IPS-20b (cell line): ENCODE measurements at regions not wholly inside any gene's neighbourhood (a gene's known extent, or its start where the extent isn't known, plus 50 kb on each side); places are given as distances from the start of the nearest gene placed in this dataset.
A peak's percentile ranks its signal among the peaks of the same experiment; 100 is the strongest.

Source experiments
- H3K27ac ChIP-seq: one replicate; pipeline ENCODE4 v1.5.1; 2013; ENCODE audit warnings: low read length
- H3K27me3 ChIP-seq: 2 replicates; pipeline ENCODE4 v1.6.1; 2013; ENCODE audit warnings: mild to moderate bottlenecking, low read length, inconsistent platforms; ENCODE audit not compliant: insufficient read depth
- H3K36me3 ChIP-seq: 2 replicates; pipeline ENCODE4 v1.6.1; 2013; ENCODE audit warnings: low read depth, mild to moderate bottlenecking, inconsistent platforms, low read length, moderate library complexity; ENCODE audit not compliant: insufficient read depth
- H3K4me1 ChIP-seq: 2 replicates; pipeline ENCODE4 v1.6.1; 2013; ENCODE audit warnings: mild to moderate bottlenecking, control low read depth, inconsistent platforms, low read length, moderate library complexity; ENCODE audit not compliant: insufficient read depth
- H3K4me3 ChIP-seq: 2 replicates; pipeline ENCODE4 v1.5.1; 2013; ENCODE audit warnings: mild to moderate bottlenecking, low read length, inconsistent platforms
- H3K9ac ChIP-seq: 2 replicates; pipeline ENCODE4 v1.6.1; 2013; ENCODE audit warnings: low read depth, mild to moderate bottlenecking, inconsistent platforms, low read length, moderate library complexity
- H3K9me3 ChIP-seq: 2 replicates; pipeline ENCODE4 v1.6.1; 2013; ENCODE audit warnings: mild to moderate bottlenecking, low read depth, low read length, inconsistent platforms; ENCODE audit not compliant: insufficient read depth

GRCh38 chr19:30712431-30713337 is 340.5 kb downstream of the ZNF536 start:
- Histone ChIP-seq H3K27me3 (peaks cover 3% of the 10 kb centered on the region; the same call in 1 of the 2 replicates), H3K27ac (no peak overlapping the region)

GRCh38 chr19:30711826-30712225 is 339.6 kb downstream of the ZNF536 start:
- Histone ChIP-seq H3K27me3 (no peaks in the 10 kb centered on the region), H3K9me3 (no peaks in the 10 kb centered on the region), H3K27ac (no peak overlapping the region), H3K36me3 (no peaks in the 10 kb centered on the region), H3K4me3 (no peak overlapping the region), H3K9ac (no peak overlapping the region), H3K4me1 (0 out of 2 replicates have a peak, but pooled peaks cover 4% of the 10 kb centered on the region)

More at GRCh38 chr19:30712431-30713337, 340.5 kb downstream of the ZNF536 start:
- Histone ChIP-seq H3K36me3 (no peaks in the 10 kb centered on the region), H3K4me3 (no peak overlapping the region), H3K9ac (no peak overlapping the region), H3K9me3 (no peaks in the 10 kb centered on the region), H3K4me1 (0 out of 2 replicates have a peak, but pooled peaks cover 4% of the 10 kb centered on the region)

- Histone ChIP-seq H3K4me3 (no peak overlapping the region), H3K9ac (no peak overlapping the region), H3K9me3 (no peaks in the 10 kb centered on the region), H3K27ac (no peak overlapping the region), H3K4me1 (0 out of 2 replicates have a peak, but pooled peaks cover 4% of the 10 kb centered on the region), H3K36me3 (no peaks in the 10 kb centered on the region), H3K27me3 (no peaks in the 10 kb centered on the region)
Measured at GRCh38 chr19:30711296-30711695, 339.1 kb downstream of the ZNF536 start.

- Histone ChIP-seq H3K9ac (no peak overlapping the region), H3K27ac (no peak overlapping the region), H3K36me3 (no peaks in the 10 kb centered on the region), H3K4me1 (0 out of 2 replicates have a peak, but pooled peaks cover 4% of the 10 kb centered on the region), H3K27me3 (no peaks in the 10 kb centered on the region), H3K4me3 (no peak overlapping the region), H3K9me3 (no peaks in the 10 kb centered on the region)
Measured at GRCh38 chr19:30710721-30711120, 338.5 kb downstream of the ZNF536 start.

- Histone ChIP-seq H3K27ac (no peak overlapping the region), H3K9me3 (no peaks in the 10 kb centered on the region), H3K9ac (no peak overlapping the region), H3K4me3 (no peak overlapping the region), H3K27me3 (no peaks in the 10 kb centered on the region), H3K4me1 (0 out of 2 replicates have a peak, but pooled peaks cover 4% of the 10 kb centered on the region), H3K36me3 (no peaks in the 10 kb centered on the region)
Measured at GRCh38 chr19:30708416-30709178, 336.4 kb downstream of the ZNF536 start.

- no peaks in the 10 kb centered on the region for H3K4me1 ChIP-seq
- H3K9ac ChIP-seq, result no peak overlapping the region
- H3K4me3 ChIP-seq, result no peak overlapping the region
- H3K27me3 ChIP-seq, result no peaks in the 10 kb centered on the region
- H3K27ac ChIP-seq, result no peak overlapping the region
- H3K9me3 ChIP-seq, result no peaks in the 10 kb centered on the region
- H3K36me3 ChIP-seq, result no peaks in the 10 kb centered on the region
Measured at GRCh38 chr19:30704771-30705330, 332.7 kb downstream of the ZNF536 start.

GRCh38 chr19:30703645-30704044 is 331.5 kb downstream of the ZNF536 start:
- H3K36me3 ChIP-seq, result no peaks in the 10 kb centered on the region
- no peaks in the 10 kb centered on the region for H3K4me1 ChIP-seq
- H3K27me3 ChIP-seq, result no peaks in the 10 kb centered on the region
- no peak overlapping the region for H3K4me3 ChIP-seq
- H3K27ac ChIP-seq, result no peak overlapping the region
- no peaks in the 10 kb centered on the region for H3K9me3 ChIP-seq
- H3K9ac ChIP-seq, result no peak overlapping the region

GRCh38 chr19:30701178-30701577 is 329.0 kb downstream of the ZNF536 start:
- Histone ChIP-seq H3K27ac (no peak overlapping the region), H3K4me1 (no peaks in the 10 kb centered on the region; the same call in 1 of the 2 replicates), H3K9me3 (no peaks in the 10 kb centered on the region), H3K27me3 (no peaks in the 10 kb centered on the region), H3K4me3 (no peak overlapping the region), H3K36me3 (no peaks in the 10 kb centered on the region), H3K9ac (no peak overlapping the region)

GRCh38 chr19:30699871-30700280 is 327.7 kb downstream of the ZNF536 start:
- Histone ChIP-seq H3K4me1 (no peaks in the 10 kb centered on the region; the same call in 1 of the 2 replicates), H3K36me3 (no peaks in the 10 kb centered on the region), H3K4me3 (no peak overlapping the region), H3K27ac (no peak overlapping the region), H3K27me3 (no peaks in the 10 kb centered on the region), H3K9ac (no peak overlapping the region), H3K9me3 (no peaks in the 10 kb centered on the region)

GRCh38 chr19:30696514-30696913 is 324.3 kb downstream of the ZNF536 start:
- Histone ChIP-seq H3K9ac (peak overlapping the region; percentile 18; the same call in 1 of the 2 replicates), H3K4me1 (peaks cover 15% of the 10 kb centered on the region; the same call in 1 of the 2 replicates), H3K4me3 (no peak overlapping the region), H3K27ac (no peak overlapping the region), H3K36me3 (no peaks in the 10 kb centered on the region), H3K27me3 (no peaks in the 10 kb centered on the region; the same call in 1 of the 2 replicates), H3K9me3 (no peaks in the 10 kb centered on the region)

- Histone ChIP-seq H3K9ac (no peak overlapping the region), H3K9me3 (no peaks in the 10 kb centered on the region), H3K4me1 (peaks cover 26% of the 10 kb centered on the region), H3K27ac (no peak overlapping the region), H3K36me3 (no peaks in the 10 kb centered on the region), H3K27me3 (no peaks in the 10 kb centered on the region; the same call in 1 of the 2 replicates), H3K4me3 (no peak overlapping the region)
Measured at GRCh38 chr19:30695171-30695875, 323.1 kb downstream of the ZNF536 start.
